Loucy (cell line): ENCODE measurements at regions not wholly inside any gene's neighbourhood (a gene's known extent, or its start where the extent isn't known, plus 50 kb on each side); places are given as distances from the start of the nearest gene placed in this dataset.

Experiments used
- CTCF ChIP-seq: fragments of 200-600 bp; sonication (generic); conservative IDR thresholded peaks from 2 replicates; pipeline ENCODE4 v1.5.1; 2014; ENCODE audit warnings: mild to moderate bottlenecking, antibody characterized with exemption, low read length
- EZH2phosphoT487 ChIP-seq: fragments of 200-600 bp; IDR thresholded peaks from 2 replicates; pipeline ENCODE4 v1.6.1; 2018; ENCODE audit warnings: antibody characterized with exemption, mild to moderate bottlenecking, moderate library complexity, borderline replicate concordance

- TF ChIP-seq CTCF, result no peak
- no peak for TF ChIP-seq EZH2phosphoT487
Observed at GRCh38 chr6:108746836-108747575, 101.2 kb upstream of the ARMC2 start.
